ENCODE measurements at regions not wholly inside any gene's neighbourhood (a gene's known extent, or its start where the extent isn't known, plus 50 kb on each side); places are given as distances from the start of the nearest gene placed in this dataset.

GRCh38 chr2:121003391-121003790 lies 267.7 kb downstream of the GLI2 start:
- TF ChIP-seq CTCF (conservative IDR thresholded peaks at IDR 0.05 in 1 of 2, IDR thresholded peaks at IDR 0.05 in 1 of 2; ENCODE audit: extremely low read depth in 1 of 2, insufficient read depth in 1 of 2, low read depth in 1 of 2, low read length in 2 of 2) (no peak), EZH2 (IDR thresholded peaks at IDR 0.05; ENCODE audit: borderline replicate concordance, low read length) (no peak)

All from mammary epithelial cell (primary cell).